OCI-LY1 (cell line): ENCODE measurements at regions not wholly inside any gene's neighbourhood (a gene's known extent, or its start where the extent isn't known, plus 50 kb on each side); places are given as distances from the start of the nearest gene placed in this dataset.

ENCODE experiments used
- EZH2 ChIP-seq: fragments of 200-600 bp; sonication (generic), shearing (Covaris generic); IDR thresholded peaks from 2 replicates; pipeline ENCODE4 v1.8.0; 2017; ENCODE audit warnings: borderline replicate concordance, mixed run types, mild to moderate bottlenecking, antibody characterized with exemption, low read length, moderate library complexity, mixed read lengths
- TF ChIP-seq, protein P1 (sequence below): fragments of 200-600 bp; sonication (generic), shearing (Covaris generic); IDR thresholded peaks from 2 replicates; pipeline ENCODE4 v1.5.1; 2017; ENCODE audit warnings: mild to moderate bottlenecking, antibody characterized with exemption, low read length, moderate library complexity, mixed read lengths

GRCh38 chr17:77854083-77854758 is 104.3 kb upstream of the TNRC6C start:
- TF ChIP-seq, protein P1, sequence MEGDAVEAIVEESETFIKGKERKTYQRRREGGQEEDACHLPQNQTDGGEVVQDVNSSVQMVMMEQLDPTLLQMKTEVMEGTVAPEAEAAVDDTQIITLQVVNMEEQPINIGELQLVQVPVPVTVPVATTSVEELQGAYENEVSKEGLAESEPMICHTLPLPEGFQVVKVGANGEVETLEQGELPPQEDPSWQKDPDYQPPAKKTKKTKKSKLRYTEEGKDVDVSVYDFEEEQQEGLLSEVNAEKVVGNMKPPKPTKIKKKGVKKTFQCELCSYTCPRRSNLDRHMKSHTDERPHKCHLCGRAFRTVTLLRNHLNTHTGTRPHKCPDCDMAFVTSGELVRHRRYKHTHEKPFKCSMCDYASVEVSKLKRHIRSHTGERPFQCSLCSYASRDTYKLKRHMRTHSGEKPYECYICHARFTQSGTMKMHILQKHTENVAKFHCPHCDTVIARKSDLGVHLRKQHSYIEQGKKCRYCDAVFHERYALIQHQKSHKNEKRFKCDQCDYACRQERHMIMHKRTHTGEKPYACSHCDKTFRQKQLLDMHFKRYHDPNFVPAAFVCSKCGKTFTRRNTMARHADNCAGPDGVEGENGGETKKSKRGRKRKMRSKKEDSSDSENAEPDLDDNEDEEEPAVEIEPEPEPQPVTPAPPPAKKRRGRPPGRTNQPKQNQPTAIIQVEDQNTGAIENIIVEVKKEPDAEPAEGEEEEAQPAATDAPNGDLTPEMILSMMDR: no peak
- TF ChIP-seq EZH2: no peak
